ENCODE measurements at regions not wholly inside any gene's neighbourhood (a gene's known extent, or its start where the extent isn't known, plus 50 kb on each side); places are given as distances from the start of the nearest gene placed in this dataset.

DNA sequence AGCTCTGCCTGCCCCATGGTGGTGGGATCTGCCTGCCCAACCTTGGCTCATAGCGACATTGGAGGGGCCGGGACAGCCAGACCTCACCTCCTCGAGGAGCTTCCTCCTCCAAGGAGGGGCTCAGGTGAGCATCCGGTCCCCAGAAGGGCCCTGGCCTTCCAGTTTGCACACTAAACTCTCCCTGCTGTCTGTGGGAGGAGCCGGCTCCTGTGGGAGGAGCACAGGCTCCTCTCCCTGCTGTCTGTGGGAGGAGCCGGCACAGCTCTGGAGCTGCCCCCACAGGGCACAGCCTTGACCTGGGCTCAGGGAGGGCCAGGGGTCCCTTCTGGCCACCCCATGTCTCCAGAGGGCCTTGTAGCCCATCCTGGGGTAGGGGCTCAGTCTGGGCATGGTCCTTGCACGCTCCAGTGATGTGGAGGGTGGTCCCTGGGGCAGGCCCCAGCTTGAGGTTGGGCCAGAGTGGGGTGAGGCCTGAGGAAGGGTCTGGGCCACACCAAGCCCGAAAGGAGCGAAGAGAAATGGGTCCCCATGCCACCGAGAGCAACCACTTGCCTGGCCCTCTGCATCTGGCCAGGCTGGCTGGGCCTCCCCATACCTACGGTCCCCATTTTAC is 147.5 kb upstream of the C14orf180 start:
- TF ChIP-seq, protein P1, sequence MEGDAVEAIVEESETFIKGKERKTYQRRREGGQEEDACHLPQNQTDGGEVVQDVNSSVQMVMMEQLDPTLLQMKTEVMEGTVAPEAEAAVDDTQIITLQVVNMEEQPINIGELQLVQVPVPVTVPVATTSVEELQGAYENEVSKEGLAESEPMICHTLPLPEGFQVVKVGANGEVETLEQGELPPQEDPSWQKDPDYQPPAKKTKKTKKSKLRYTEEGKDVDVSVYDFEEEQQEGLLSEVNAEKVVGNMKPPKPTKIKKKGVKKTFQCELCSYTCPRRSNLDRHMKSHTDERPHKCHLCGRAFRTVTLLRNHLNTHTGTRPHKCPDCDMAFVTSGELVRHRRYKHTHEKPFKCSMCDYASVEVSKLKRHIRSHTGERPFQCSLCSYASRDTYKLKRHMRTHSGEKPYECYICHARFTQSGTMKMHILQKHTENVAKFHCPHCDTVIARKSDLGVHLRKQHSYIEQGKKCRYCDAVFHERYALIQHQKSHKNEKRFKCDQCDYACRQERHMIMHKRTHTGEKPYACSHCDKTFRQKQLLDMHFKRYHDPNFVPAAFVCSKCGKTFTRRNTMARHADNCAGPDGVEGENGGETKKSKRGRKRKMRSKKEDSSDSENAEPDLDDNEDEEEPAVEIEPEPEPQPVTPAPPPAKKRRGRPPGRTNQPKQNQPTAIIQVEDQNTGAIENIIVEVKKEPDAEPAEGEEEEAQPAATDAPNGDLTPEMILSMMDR (IDR thresholded peaks at IDR 0.05), result no peak
- TF ChIP-seq POLR2A (IDR thresholded peaks at IDR 0.05), result no peak
